ENCODE measurements at regions not wholly inside any gene's neighbourhood (a gene's known extent, or its start where the extent isn't known, plus 50 kb on each side); places are given as distances from the start of the nearest gene placed in this dataset.

- TF ChIP-seq, protein P1, sequence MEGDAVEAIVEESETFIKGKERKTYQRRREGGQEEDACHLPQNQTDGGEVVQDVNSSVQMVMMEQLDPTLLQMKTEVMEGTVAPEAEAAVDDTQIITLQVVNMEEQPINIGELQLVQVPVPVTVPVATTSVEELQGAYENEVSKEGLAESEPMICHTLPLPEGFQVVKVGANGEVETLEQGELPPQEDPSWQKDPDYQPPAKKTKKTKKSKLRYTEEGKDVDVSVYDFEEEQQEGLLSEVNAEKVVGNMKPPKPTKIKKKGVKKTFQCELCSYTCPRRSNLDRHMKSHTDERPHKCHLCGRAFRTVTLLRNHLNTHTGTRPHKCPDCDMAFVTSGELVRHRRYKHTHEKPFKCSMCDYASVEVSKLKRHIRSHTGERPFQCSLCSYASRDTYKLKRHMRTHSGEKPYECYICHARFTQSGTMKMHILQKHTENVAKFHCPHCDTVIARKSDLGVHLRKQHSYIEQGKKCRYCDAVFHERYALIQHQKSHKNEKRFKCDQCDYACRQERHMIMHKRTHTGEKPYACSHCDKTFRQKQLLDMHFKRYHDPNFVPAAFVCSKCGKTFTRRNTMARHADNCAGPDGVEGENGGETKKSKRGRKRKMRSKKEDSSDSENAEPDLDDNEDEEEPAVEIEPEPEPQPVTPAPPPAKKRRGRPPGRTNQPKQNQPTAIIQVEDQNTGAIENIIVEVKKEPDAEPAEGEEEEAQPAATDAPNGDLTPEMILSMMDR (IDR thresholded peaks at IDR 0.05): no peak
- TF ChIP-seq POLR2A (IDR thresholded peaks at IDR 0.05) (no peak), EP300 (IDR thresholded peaks at IDR 0.05; ENCODE audit: low read depth) (no peak), POLR2AphosphoS5 (IDR thresholded peaks at IDR 0.05) (no peak)
Observed at GRCh38 chr5:92428415-92428814, 1045.3 kb upstream of the ARRDC3 start.
